ENCODE measurements at regions not wholly inside any gene's neighbourhood (a gene's known extent, or its start where the extent isn't known, plus 50 kb on each side); places are given as distances from the start of the nearest gene placed in this dataset.

DNA sequence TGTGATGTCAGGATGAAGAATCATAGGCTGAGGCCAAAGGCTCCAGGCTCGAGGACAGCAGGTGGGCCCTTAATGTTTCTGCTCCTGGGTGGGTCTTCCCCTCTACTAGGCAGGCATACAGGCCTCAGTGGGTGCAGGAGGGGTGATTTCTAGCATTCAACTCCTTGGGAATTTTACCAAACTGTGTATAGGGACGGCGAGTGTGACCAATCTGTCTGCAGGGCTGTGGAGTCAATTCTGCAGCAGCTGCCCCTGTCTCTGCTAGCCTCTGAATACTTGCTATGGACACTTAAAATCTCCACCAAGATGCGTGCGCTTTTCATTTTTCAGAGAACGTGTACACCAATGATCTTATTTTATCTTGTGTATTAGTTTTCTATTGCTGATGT is 115.5 kb downstream of the WDR11 start:
- TF ChIP-seq CTCF (IDR thresholded peaks at IDR 0.05), result no peak
- no peak for TF ChIP-seq EZH2 (IDR thresholded peaks at IDR 0.05; ENCODE audit: borderline replicate concordance, insufficient read depth, low read depth, low read length, poor library complexity, severe bottlenecking)

Data from B cell (primary cell).